ENCODE measurements at regions not wholly inside any gene's neighbourhood (a gene's known extent, or its start where the extent isn't known, plus 50 kb on each side); places are given as distances from the start of the nearest gene placed in this dataset.

DNA sequence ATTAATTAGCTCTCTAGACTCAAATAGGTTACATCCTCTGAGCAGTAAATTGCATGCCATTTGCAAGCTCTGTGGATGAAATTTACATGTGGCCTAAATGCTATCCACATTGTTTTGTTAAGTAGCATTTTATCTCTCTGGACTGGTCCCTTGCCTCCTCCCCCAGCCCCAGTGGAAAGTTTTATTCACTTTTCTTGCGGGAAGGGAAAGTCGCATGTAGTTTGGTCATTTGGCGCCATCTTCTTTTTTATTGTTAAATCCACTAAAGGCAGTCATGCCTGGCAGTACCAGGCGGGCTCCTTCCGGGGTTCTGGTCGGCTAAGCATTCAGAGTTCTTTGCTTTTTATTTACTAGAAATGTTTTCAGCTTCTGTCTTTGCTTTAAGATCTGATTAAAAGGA lies 188.7 kb downstream of the TM9SF2 start:
- Histone ChIP-seq H2BK15ac (ENCODE audit: low read depth, low read length) (no peak overlapping the region), H4K20me1 (ENCODE audit: control insufficient read depth, insufficient read depth, insufficient read length) (no peaks in the 10 kb centered on the region), H3K9ac (ENCODE audit: extremely low read depth, insufficient read length, low read length) (no peak overlapping the region), H2AK5ac (ENCODE audit: insufficient read length, low read length) (no peak overlapping the region), H3K23ac (ENCODE audit: insufficient read length, low read depth, low read length) (no peak overlapping the region), H3K18ac (ENCODE audit: insufficient read length, low read depth, low read length) (no peak overlapping the region), H3K9me3 (ENCODE audit: control insufficient read depth, low read depth, low read length) (no peaks in the 10 kb centered on the region), H3K4me1 (ENCODE audit: insufficient read depth, low read length) (peaks cover 34% of the 10 kb centered on the region), H2BK12ac (ENCODE audit: insufficient read length, low read depth, low read length) (no peak overlapping the region), H3K27ac (ENCODE audit: insufficient read length, low read depth, low read length) (peak overlapping the region; percentile 69), H3K4me2 (ENCODE audit: insufficient read depth, insufficient read length, low read length) (peak overlapping the region; percentile 8), H2BK20ac (ENCODE audit: low read depth, low read length, poor library complexity, severe bottlenecking) (no peak overlapping the region), H3K79me2 (ENCODE audit: insufficient read depth, low read length) (no peaks in the 10 kb centered on the region), H3K14ac (ENCODE audit: insufficient read depth, low read length) (no peak overlapping the region), H3K27me3 (ENCODE audit: insufficient read depth, low read length) (no peaks in the 10 kb centered on the region), H2BK120ac (ENCODE audit: low read depth, low read length, poor library complexity, severe bottlenecking) (no peak overlapping the region), H4K8ac (replicated peaks; ENCODE audit: insufficient read length, low read depth, low read length) (no peak overlapping the region), H3K56ac (ENCODE audit: insufficient read length, low read depth, low read length) (no peak overlapping the region), H3K23me2 (ENCODE audit: insufficient read length, low read depth, low read length, poor library complexity, severe bottlenecking) (no peaks in the 10 kb centered on the region), H2BK5ac (ENCODE audit: insufficient read length, low read length) (no peak overlapping the region), H3K4ac (ENCODE audit: low read depth, low read length) (no peak overlapping the region), H3K79me1 (ENCODE audit: insufficient read depth, low read depth, low read length, poor library complexity, severe bottlenecking) (no peaks in the 10 kb centered on the region), H4K5ac (ENCODE audit: insufficient read length, low read depth, low read length) (no peak overlapping the region), H2AFZ (ENCODE audit: low read length) (no peak overlapping the region), H4K91ac (ENCODE audit: insufficient read length, low read depth, low read length) (no peak overlapping the region), H3T11ph (ENCODE audit: low read length) (no peak overlapping the region)
- Mint-ChIP-seq H3K36me3 (ENCODE audit: insufficient read depth in 1 of 3, low read depth in 3 of 3) (no peaks in the 10 kb centered on the region), H3K27ac (peak overlapping the region; percentile 83 to 99 (median 94)), H3K4me3 (peak overlapping the region; percentile 35 to 63), H3K4me1 (peaks cover 88 to 93% of the 10 kb centered on the region in 2 experiments), H3K9me3 (no peaks in the 10 kb centered on the region; a peak in 2 of 5 replicates), H3K27me3 (ENCODE audit: low read depth) (no peaks in the 10 kb centered on the region)
- peak; percentile 61 for DNase-seq
- no CpG with 5 or more reads among the region's 6 CpGs for WGBS (ENCODE audit: extremely low coverage, insufficient read length, low lambda C conversion rate)
- TF ChIP-seq, protein P1, sequence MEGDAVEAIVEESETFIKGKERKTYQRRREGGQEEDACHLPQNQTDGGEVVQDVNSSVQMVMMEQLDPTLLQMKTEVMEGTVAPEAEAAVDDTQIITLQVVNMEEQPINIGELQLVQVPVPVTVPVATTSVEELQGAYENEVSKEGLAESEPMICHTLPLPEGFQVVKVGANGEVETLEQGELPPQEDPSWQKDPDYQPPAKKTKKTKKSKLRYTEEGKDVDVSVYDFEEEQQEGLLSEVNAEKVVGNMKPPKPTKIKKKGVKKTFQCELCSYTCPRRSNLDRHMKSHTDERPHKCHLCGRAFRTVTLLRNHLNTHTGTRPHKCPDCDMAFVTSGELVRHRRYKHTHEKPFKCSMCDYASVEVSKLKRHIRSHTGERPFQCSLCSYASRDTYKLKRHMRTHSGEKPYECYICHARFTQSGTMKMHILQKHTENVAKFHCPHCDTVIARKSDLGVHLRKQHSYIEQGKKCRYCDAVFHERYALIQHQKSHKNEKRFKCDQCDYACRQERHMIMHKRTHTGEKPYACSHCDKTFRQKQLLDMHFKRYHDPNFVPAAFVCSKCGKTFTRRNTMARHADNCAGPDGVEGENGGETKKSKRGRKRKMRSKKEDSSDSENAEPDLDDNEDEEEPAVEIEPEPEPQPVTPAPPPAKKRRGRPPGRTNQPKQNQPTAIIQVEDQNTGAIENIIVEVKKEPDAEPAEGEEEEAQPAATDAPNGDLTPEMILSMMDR (conservative IDR thresholded peaks at IDR 0.05), result no peak

All from H9 (cell line).